Stomach (tissue), 4 donors: ENCODE measurements at regions not wholly inside any gene's neighbourhood (a gene's known extent, or its start where the extent isn't known, plus 50 kb on each side); places are given as distances from the start of the nearest gene placed in this dataset.

Source experiments
- CTCF ChIP-seq, 7 experiments: fragments of 450-650 bp in 4 of 7; fragments of 200-600 bp in 3 of 7; sonication (generic) in 3 of 7; IDR thresholded peaks; one replicate each; pipeline ENCODE4 v1.5.1; 2016 to 2019; ENCODE audit warnings: antibody characterized with exemption in 7 of 7, control low read depth in 2 of 7, mild to moderate bottlenecking in 1 of 7
- POLR2A ChIP-seq, 4 donors: fragments of 450-650 bp; IDR thresholded peaks; one replicate each; pipeline ENCODE4 v1.6.1; 2016; ENCODE audit warnings: antibody characterized with exemption in 4 of 4, control low read depth in 2 of 4, mild to moderate bottlenecking in 1 of 4, moderate library complexity in 1 of 4

DNA sequence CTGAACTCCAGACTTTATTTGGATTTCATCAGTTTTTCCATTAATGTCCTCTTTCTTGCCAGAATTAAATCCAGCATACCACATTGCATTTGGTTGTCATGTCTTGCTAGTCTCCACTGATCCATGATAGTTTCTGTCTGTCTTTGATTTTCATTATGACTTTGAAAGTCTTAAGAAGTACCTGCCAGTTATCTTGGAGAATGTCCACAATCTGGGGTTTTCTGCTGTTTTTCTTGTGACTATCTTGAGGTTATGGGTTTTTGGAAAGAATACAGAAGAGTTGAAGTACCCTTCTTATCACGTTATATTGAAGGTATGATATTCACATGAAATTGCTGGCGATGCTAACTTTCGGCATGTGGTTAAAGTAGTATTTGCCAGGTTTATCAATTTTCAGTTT is 282.3 kb upstream of the PRICKLE1 start:
- no peak for TF ChIP-seq CTCF (IDR thresholded peaks at IDR 0.05)
- no peak for TF ChIP-seq POLR2A (IDR thresholded peaks at IDR 0.05)
